ENCODE measurements at regions not wholly inside any gene's neighbourhood (a gene's known extent, or its start where the extent isn't known, plus 50 kb on each side); places are given as distances from the start of the nearest gene placed in this dataset.

GRCh38 chr10:108684431-108684830 lies 1238.9 kb downstream of the XPNPEP1 start:
- Histone ChIP-seq H3K4me2 (no peak overlapping the region), H3K4me1 (ENCODE audit: insufficient read depth) (no peaks in the 10 kb centered on the region), H2AFZ (no peak overlapping the region), H3F3A (replicated peaks; ENCODE audit: low read depth) (no peaks in the 10 kb centered on the region), H3K36me3 (ENCODE audit: insufficient read depth) (no peaks in the 10 kb centered on the region), H3K4me3 (no peak overlapping the region), H4K20me1 (replicated peaks; ENCODE audit: insufficient read depth) (no peaks in the 10 kb centered on the region), H3K79me2 (replicated peaks; ENCODE audit: insufficient read depth) (no peaks in the 10 kb centered on the region), H3K27ac (ENCODE audit: low read depth) (no peak overlapping the region), H3K27me3 (ENCODE audit: insufficient read depth) (no peaks in the 10 kb centered on the region), H3K9me2 (ENCODE audit: insufficient read depth) (no peaks in the 10 kb centered on the region)
- Mint-ChIP-seq H3K9me3 (no peaks in the 10 kb centered on the region), H3K4me1 (peaks cover 12% of the 10 kb centered on the region), H3K27me3 (ENCODE audit: insufficient read depth, low read depth, poor library complexity) (no peaks in the 10 kb centered on the region), H3K4me3 (no peak overlapping the region), H3K27ac (no peak overlapping the region), H3K36me3 (ENCODE audit: low read depth) (no peaks in the 10 kb centered on the region)
- no peak for TF ChIP-seq ZNF114 (CRISPR knock-in tag; IDR thresholded peaks at IDR 0.05)
- no peak for TF ChIP-seq POLR2AphosphoS5 (IDR thresholded peaks at IDR 0.05; ENCODE audit: low read depth)
- TF ChIP-seq EZH2 (IDR thresholded peaks at IDR 0.05; ENCODE audit: low read depth, unreplicated experiment): no peak
- TF ChIP-seq, protein P1, sequence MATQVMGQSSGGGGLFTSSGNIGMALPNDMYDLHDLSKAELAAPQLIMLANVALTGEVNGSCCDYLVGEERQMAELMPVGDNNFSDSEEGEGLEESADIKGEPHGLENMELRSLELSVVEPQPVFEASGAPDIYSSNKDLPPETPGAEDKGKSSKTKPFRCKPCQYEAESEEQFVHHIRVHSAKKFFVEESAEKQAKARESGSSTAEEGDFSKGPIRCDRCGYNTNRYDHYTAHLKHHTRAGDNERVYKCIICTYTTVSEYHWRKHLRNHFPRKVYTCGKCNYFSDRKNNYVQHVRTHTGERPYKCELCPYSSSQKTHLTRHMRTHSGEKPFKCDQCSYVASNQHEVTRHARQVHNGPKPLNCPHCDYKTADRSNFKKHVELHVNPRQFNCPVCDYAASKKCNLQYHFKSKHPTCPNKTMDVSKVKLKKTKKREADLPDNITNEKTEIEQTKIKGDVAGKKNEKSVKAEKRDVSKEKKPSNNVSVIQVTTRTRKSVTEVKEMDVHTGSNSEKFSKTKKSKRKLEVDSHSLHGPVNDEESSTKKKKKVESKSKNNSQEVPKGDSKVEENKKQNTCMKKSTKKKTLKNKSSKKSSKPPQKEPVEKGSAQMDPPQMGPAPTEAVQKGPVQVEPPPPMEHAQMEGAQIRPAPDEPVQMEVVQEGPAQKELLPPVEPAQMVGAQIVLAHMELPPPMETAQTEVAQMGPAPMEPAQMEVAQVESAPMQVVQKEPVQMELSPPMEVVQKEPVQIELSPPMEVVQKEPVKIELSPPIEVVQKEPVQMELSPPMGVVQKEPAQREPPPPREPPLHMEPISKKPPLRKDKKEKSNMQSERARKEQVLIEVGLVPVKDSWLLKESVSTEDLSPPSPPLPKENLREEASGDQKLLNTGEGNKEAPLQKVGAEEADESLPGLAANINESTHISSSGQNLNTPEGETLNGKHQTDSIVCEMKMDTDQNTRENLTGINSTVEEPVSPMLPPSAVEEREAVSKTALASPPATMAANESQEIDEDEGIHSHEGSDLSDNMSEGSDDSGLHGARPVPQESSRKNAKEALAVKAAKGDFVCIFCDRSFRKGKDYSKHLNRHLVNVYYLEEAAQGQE (IDR thresholded peaks at IDR 0.05; ENCODE audit: unreplicated experiment): no peak
- no peak for TF ChIP-seq ZNF331 (CRISPR knock-in tag; IDR thresholded peaks at IDR 0.05; ENCODE audit: low read depth)
- TF ChIP-seq, protein P2, sequence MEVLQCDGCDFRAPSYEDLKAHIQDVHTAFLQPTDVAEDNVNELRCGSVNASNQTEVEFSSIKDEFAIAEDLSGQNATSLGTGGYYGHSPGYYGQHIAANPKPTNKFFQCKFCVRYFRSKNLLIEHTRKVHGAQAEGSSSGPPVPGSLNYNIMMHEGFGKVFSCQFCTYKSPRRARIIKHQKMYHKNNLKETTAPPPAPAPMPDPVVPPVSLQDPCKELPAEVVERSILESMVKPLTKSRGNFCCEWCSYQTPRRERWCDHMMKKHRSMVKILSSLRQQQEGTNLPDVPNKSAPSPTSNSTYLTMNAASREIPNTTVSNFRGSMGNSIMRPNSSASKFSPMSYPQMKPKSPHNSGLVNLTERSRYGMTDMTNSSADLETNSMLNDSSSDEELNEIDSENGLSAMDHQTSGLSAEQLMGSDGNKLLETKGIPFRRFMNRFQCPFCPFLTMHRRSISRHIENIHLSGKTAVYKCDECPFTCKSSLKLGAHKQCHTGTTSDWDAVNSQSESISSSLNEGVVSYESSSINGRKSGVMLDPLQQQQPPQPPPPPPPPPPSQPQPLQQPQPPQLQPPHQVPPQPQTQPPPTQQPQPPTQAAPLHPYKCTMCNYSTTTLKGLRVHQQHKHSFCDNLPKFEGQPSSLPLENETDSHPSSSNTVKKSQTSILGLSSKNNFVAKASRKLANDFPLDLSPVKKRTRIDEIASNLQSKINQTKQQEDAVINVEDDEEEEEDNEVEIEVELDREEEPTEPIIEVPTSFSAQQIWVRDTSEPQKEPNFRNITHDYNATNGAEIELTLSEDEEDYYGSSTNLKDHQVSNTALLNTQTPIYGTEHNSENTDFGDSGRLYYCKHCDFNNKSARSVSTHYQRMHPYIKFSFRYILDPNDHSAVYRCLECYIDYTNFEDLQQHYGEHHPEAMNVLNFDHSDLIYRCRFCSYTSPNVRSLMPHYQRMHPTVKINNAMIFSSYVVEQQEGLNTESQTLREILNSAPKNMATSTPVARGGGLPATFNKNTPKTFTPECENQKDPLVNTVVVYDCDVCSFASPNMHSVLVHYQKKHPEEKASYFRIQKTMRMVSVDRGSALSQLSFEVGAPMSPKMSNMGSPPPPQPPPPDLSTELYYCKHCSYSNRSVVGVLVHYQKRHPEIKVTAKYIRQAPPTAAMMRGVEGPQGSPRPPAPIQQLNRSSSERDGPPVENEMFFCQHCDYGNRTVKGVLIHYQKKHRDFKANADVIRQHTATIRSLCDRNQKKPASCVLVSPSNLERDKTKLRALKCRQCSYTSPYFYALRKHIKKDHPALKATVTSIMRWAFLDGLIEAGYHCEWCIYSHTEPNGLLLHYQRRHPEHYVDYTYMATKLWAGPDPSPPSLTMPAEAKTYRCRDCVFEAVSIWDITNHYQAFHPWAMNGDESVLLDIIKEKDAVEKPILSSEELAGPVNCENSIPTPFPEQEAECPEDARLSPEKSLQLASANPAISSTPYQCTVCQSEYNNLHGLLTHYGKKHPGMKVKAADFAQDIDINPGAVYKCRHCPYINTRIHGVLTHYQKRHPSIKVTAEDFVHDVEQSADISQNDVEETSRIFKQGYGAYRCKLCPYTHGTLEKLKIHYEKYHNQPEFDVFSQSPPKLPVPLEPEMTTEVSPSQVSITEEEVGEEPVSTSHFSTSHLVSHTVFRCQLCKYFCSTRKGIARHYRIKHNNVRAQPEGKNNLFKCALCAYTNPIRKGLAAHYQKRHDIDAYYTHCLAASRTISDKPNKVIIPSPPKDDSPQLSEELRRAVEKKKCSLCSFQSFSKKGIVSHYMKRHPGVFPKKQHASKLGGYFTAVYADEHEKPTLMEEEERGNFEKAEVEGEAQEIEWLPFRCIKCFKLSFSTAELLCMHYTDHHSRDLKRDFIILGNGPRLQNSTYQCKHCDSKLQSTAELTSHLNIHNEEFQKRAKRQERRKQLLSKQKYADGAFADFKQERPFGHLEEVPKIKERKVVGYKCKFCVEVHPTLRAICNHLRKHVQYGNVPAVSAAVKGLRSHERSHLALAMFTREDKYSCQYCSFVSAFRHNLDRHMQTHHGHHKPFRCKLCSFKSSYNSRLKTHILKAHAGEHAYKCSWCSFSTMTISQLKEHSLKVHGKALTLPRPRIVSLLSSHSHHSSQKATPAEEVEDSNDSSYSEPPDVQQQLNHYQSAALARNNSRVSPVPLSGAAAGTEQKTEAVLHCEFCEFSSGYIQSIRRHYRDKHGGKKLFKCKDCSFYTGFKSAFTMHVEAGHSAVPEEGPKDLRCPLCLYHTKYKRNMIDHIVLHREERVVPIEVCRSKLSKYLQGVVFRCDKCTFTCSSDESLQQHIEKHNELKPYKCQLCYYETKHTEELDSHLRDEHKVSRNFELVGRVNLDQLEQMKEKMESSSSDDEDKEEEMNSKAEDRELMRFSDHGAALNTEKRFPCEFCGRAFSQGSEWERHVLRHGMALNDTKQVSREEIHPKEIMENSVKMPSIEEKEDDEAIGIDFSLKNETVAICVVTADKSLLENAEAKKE (CRISPR knock-in tag; IDR thresholded peaks at IDR 0.05): no peak
- no peak for TF ChIP-seq STAT1 (IDR thresholded peaks at IDR 0.05; ENCODE audit: unreplicated experiment)
- no peak for TF ChIP-seq NANOG (IDR thresholded peaks at IDR 0.05; ENCODE audit: borderline replicate concordance)
- TF ChIP-seq CREB1 (CRISPR knock-in tag; IDR thresholded peaks at IDR 0.05; ENCODE audit: low read depth): no peak
- TF ChIP-seq CTCF (conservative IDR thresholded peaks at IDR 0.05; ENCODE audit: low read depth in 2 of 2): no peak
- TF ChIP-seq, protein P3, sequence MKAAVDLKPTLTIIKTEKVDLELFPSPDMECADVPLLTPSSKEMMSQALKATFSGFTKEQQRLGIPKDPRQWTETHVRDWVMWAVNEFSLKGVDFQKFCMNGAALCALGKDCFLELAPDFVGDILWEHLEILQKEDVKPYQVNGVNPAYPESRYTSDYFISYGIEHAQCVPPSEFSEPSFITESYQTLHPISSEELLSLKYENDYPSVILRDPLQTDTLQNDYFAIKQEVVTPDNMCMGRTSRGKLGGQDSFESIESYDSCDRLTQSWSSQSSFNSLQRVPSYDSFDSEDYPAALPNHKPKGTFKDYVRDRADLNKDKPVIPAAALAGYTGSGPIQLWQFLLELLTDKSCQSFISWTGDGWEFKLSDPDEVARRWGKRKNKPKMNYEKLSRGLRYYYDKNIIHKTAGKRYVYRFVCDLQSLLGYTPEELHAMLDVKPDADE (IDR thresholded peaks at IDR 0.05): no peak
- TF ChIP-seq JUNB (IDR thresholded peaks at IDR 0.05; ENCODE audit: unreplicated experiment): no peak
- TF ChIP-seq EZH2phosphoT487 (IDR thresholded peaks at IDR 0.05; ENCODE audit: unreplicated experiment): no peak
- ATAC-seq (no peak), DNase-seq (ENCODE audit: low spot score) (no peak)

All from GM23338 (cell line).